ENCODE measurements at regions not wholly inside any gene's neighbourhood (a gene's known extent, or its start where the extent isn't known, plus 50 kb on each side); places are given as distances from the start of the nearest gene placed in this dataset.

- Mint-ChIP-seq H3K4me1 (ENCODE audit: low read depth) (no peaks in the 10 kb centered on the region), H3K9me3 (no peaks in the 10 kb centered on the region), H3K27me3 (no peaks in the 10 kb centered on the region), H3K27ac (no peak overlapping the region), H3K4me3 (no peak overlapping the region), H3K36me3 (ENCODE audit: low read depth) (no peaks in the 10 kb centered on the region)
- TF ChIP-seq CTCF (IDR thresholded peaks at IDR 0.05) = no peak
- ChIA-PET CTCF (no interaction called here), POLR2A (no interaction called here)
- ATAC-seq = no peak
- intact Hi-C loops (cut with micrococcal nuclease) = loop anchor here (10.0 kb wide), 1 partner anchor 68 kb away; no protein-coding TSS in a partner anchor
- DNase-seq = no peak
Measured at GRCh38 chr10:85256481-85256880, 928.1 kb downstream of the CCSER2 start.

GRCh38 chr10:85259908-85260307, 931.5 kb downstream of the CCSER2 start:
- no peak for ATAC-seq
- H3K27me3 Mint-ChIP-seq = no peaks in the 10 kb centered on the region
- no peaks in the 10 kb centered on the region for H3K4me1 Mint-ChIP-seq (ENCODE audit: low read depth)
- H3K4me3 Mint-ChIP-seq = no peak overlapping the region
- intact Hi-C loops (cut with micrococcal nuclease) = loop anchor here (10.0 kb wide), 1 partner anchor 65 kb away; no protein-coding TSS in a partner anchor
- H3K27ac Mint-ChIP-seq = no peak overlapping the region
- CTCF ChIA-PET = no interaction called here
- POLR2A ChIA-PET = no interaction called here
- no peaks in the 10 kb centered on the region for H3K9me3 Mint-ChIP-seq
- no peak for DNase-seq
- H3K36me3 Mint-ChIP-seq (ENCODE audit: low read depth) = no peaks in the 10 kb centered on the region
- no peak for TF ChIP-seq CTCF (IDR thresholded peaks at IDR 0.05)

GRCh38 chr10:85262992-85263391, 934.6 kb downstream of the CCSER2 start:
- no peak for TF ChIP-seq CTCF (IDR thresholded peaks at IDR 0.05)
- Mint-ChIP-seq H3K27me3 (no peaks in the 10 kb centered on the region), H3K9me3 (no peaks in the 10 kb centered on the region), H3K4me3 (no peak overlapping the region), H3K4me1 (ENCODE audit: low read depth) (no peaks in the 10 kb centered on the region), H3K27ac (no peak overlapping the region), H3K36me3 (ENCODE audit: low read depth) (no peaks in the 10 kb centered on the region)
- no peak for ATAC-seq
- CTCF ChIA-PET = no interaction called here
- no peak for DNase-seq
- intact Hi-C loops (cut with micrococcal nuclease) = no loop called here
- POLR2A ChIA-PET = no interaction called here

- no peak for TF ChIP-seq CTCF (IDR thresholded peaks at IDR 0.05)
- intact Hi-C loops (cut with micrococcal nuclease) = no loop called here
- H3K4me3 Mint-ChIP-seq = no peak overlapping the region
- no peaks in the 10 kb centered on the region for H3K27me3 Mint-ChIP-seq
- H3K4me1 Mint-ChIP-seq (ENCODE audit: low read depth) = no peaks in the 10 kb centered on the region
- peaks cover 3% of the 10 kb centered on the region for H3K9me3 Mint-ChIP-seq
- ChIA-PET CTCF (no interaction called here), POLR2A (no interaction called here)
- no peak for DNase-seq
- H3K27ac Mint-ChIP-seq = no peak overlapping the region
- H3K36me3 Mint-ChIP-seq (ENCODE audit: low read depth) = no peaks in the 10 kb centered on the region
- no peak for ATAC-seq
Measured at GRCh38 chr10:85265121-85265520, 936.7 kb downstream of the CCSER2 start.

- H3K9me3 Mint-ChIP-seq = peaks cover 10% of the 10 kb centered on the region
- ATAC-seq (no peak), DNase-seq (no peak)
- no peaks in the 10 kb centered on the region for H3K27me3 Mint-ChIP-seq
- ChIA-PET CTCF (no interaction called here), POLR2A (no interaction called here)
- TF ChIP-seq CTCF (IDR thresholded peaks at IDR 0.05) = no peak
- no peaks in the 10 kb centered on the region for H3K36me3 Mint-ChIP-seq (ENCODE audit: low read depth)
- H3K4me1 Mint-ChIP-seq (ENCODE audit: low read depth) = no peaks in the 10 kb centered on the region
- no peak overlapping the region for H3K4me3 Mint-ChIP-seq
- no peak overlapping the region for H3K27ac Mint-ChIP-seq
- intact Hi-C loops (cut with micrococcal nuclease) = no loop called here
Measured at GRCh38 chr10:85266808-85267207, 938.4 kb downstream of the CCSER2 start.

All from activated CD8-positive, alpha-beta T cell treated with anti-CD3 and anti-CD28 coated beads for 36 hours (primary cell).